ENCODE measurements at regions not wholly inside any gene's neighbourhood (a gene's known extent, or its start where the extent isn't known, plus 50 kb on each side); places are given as distances from the start of the nearest gene placed in this dataset.

GRCh38 chr4:155094201-155094820 lies 114.1 kb upstream of the NPY2R start:
- TF ChIP-seq POLR2AphosphoS5 (IDR thresholded peaks at IDR 0.05), result no peak
- no peak for TF ChIP-seq CTCF (IDR thresholded peaks at IDR 0.05; ENCODE audit: poor library complexity, severe bottlenecking)
- TF ChIP-seq RAD21 (conservative IDR thresholded peaks at IDR 0.05), result no peak
- no peak for TF ChIP-seq REST (IDR thresholded peaks at IDR 0.05; ENCODE audit: borderline replicate concordance)
- TF ChIP-seq TAF1 (IDR thresholded peaks at IDR 0.05; ENCODE audit: low read depth), result no peak
- no peak for TF ChIP-seq MXI1 (conservative IDR thresholded peaks at IDR 0.05; ENCODE audit: poor library complexity, severe bottlenecking)
- no peak for TF ChIP-seq EP300 (conservative IDR thresholded peaks at IDR 0.05; ENCODE audit: poor library complexity, severe bottlenecking)
